ENCODE measurements at regions not wholly inside any gene's neighbourhood (a gene's known extent, or its start where the extent isn't known, plus 50 kb on each side); places are given as distances from the start of the nearest gene placed in this dataset.

DNA sequence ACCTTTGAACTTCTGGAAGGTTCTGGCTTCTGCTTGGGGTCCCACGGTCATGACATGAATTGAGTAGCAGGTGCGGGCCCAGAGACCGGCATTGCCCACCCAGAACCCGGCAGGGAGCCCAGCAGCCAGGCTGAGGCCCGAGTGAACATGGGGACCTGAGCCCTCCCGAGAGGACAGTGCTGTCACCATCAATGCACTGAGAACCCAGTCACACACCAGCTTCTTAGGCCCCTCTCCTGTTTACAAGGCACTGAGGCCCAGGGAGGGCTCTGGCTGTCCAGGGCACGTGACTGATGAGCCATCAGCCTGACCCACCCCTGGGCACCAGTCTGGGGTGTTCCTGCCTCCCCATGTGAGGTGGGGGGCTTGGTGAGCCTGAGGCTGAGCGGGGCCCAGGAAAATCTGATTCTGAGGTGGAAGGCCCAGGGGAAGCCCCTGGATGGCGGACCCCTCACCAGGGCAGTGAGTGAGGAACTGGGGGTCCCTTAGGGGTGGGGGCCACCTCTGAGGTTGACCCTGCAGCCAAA is 60.3 kb upstream of the RNU6ATAC start:
- TF ChIP-seq, protein P1, sequence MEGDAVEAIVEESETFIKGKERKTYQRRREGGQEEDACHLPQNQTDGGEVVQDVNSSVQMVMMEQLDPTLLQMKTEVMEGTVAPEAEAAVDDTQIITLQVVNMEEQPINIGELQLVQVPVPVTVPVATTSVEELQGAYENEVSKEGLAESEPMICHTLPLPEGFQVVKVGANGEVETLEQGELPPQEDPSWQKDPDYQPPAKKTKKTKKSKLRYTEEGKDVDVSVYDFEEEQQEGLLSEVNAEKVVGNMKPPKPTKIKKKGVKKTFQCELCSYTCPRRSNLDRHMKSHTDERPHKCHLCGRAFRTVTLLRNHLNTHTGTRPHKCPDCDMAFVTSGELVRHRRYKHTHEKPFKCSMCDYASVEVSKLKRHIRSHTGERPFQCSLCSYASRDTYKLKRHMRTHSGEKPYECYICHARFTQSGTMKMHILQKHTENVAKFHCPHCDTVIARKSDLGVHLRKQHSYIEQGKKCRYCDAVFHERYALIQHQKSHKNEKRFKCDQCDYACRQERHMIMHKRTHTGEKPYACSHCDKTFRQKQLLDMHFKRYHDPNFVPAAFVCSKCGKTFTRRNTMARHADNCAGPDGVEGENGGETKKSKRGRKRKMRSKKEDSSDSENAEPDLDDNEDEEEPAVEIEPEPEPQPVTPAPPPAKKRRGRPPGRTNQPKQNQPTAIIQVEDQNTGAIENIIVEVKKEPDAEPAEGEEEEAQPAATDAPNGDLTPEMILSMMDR (IDR thresholded peaks at IDR 0.05; ENCODE audit: low read depth, low read length): no peak
- TF ChIP-seq EZH2phosphoT487 (IDR thresholded peaks at IDR 0.05; ENCODE audit: low read depth): no peak
